Keratinocyte (primary cell): ENCODE measurements at regions not wholly inside any gene's neighbourhood (a gene's known extent, or its start where the extent isn't known, plus 50 kb on each side); places are given as distances from the start of the nearest gene placed in this dataset.

Experiments used
- DNase-seq: peaks from one replicate; pipeline ENCODE4 v3.0.0-alpha.2; 2011; ENCODE audit warnings: low read depth, missing footprints, low spot score
- FAIRE-seq: peaks from 2 replicates; lab custom pipeline; 2011; peaks lifted over from hg19 to GRCh38; lab: Jason Lieb, UNC
- H2AFZ ChIP-seq: 2 replicates; pipeline ENCODE4 v1.6.0; 2012; ENCODE audit warnings: low read length, control low read depth, inconsistent platforms; ENCODE audit not compliant: control insufficient read depth
- H3K27ac ChIP-seq: 2 replicates; pipeline ENCODE4 v1.5.1; 2011; ENCODE audit warnings: low read length; ENCODE audit not compliant: control insufficient read depth, insufficient read depth
- H3K27me3 ChIP-seq: 3 replicates; pipeline ENCODE4 v1.6.0; 2011; ENCODE audit warnings: low read length; ENCODE audit not compliant: control insufficient read depth, insufficient read depth; ENCODE audit errors: extremely low read depth
- H3K36me3 ChIP-seq, 2 experiments: 2 replicates in 1 of 2; 3 replicates in 1 of 2; pipeline ENCODE4 v1.5.1; 2011; ENCODE audit warnings: low read length in 2 of 2, mild to moderate bottlenecking in 1 of 2; ENCODE audit not compliant: control insufficient read depth in 2 of 2, insufficient read depth in 2 of 2; ENCODE audit errors: extremely low read depth in 1 of 2
- H3K4me1 ChIP-seq: 3 replicates; pipeline ENCODE4 v1.5.1; 2011; ENCODE audit warnings: low read length; ENCODE audit not compliant: control insufficient read depth, insufficient read depth; ENCODE audit errors: extremely low read depth
- H3K4me2 ChIP-seq: 3 replicates; pipeline ENCODE4 v1.6.0; 2011; ENCODE audit warnings: low read depth, low read length; ENCODE audit not compliant: control insufficient read depth, insufficient read depth; ENCODE audit errors: extremely low read depth
- H3K4me3 ChIP-seq, 3 experiments: fragments of 200-600 bp in 1 of 3; sonication (generic) in 1 of 3; 2 replicates in 2 of 3; 3 replicates in 1 of 3; pipeline ENCODE4 v1.5.1; 2011 to 2016; ENCODE audit warnings: low read length in 3 of 3, mild to moderate bottlenecking in 3 of 3, control low read depth in 2 of 3, inconsistent platforms in 1 of 3, low read depth in 1 of 3, mixed read lengths in 1 of 3, mixed run types in 1 of 3, moderate library complexity in 1 of 3; ENCODE audit not compliant: control insufficient read depth in 2 of 3, insufficient read depth in 2 of 3; ENCODE audit errors: extremely low read depth in 1 of 3
- H3K79me2 ChIP-seq: 2 replicates; pipeline ENCODE4 v1.6.0; 2012; ENCODE audit warnings: low read length; ENCODE audit not compliant: control insufficient read depth, insufficient read depth
- H3K9ac ChIP-seq: 3 replicates; pipeline ENCODE4 v1.6.0; 2011; ENCODE audit warnings: low read length; ENCODE audit not compliant: control insufficient read depth, insufficient read depth; ENCODE audit errors: extremely low read depth
- H3K9me1 ChIP-seq: 3 replicates; pipeline ENCODE4 v1.6.0; 2011; ENCODE audit warnings: low read length; ENCODE audit not compliant: control insufficient read depth, insufficient read depth; ENCODE audit errors: extremely low read depth
- H3K9me3 ChIP-seq: 2 replicates; pipeline ENCODE4 v1.5.1; 2012; ENCODE audit warnings: low read depth, low read length; ENCODE audit not compliant: control insufficient read depth
- H4K20me1 ChIP-seq: 3 replicates; pipeline ENCODE4 v1.6.0; 2011; ENCODE audit warnings: low read length; ENCODE audit not compliant: control insufficient read depth, insufficient read depth; ENCODE audit errors: extremely low read depth
- EZH2 ChIP-seq: IDR thresholded peaks from one replicate; pipeline ENCODE4 v1.6.1; 2012; ENCODE audit warnings: inconsistent platforms, mild to moderate bottlenecking, low read length, moderate library complexity
- dilution Hi-C: fragments of 300-500 bp; cut with MboI; formaldehyde crosslinking; loops from one replicate; pipeline ENCODE4 v1.7.0; 2020; ENCODE audit warnings: low sequenced_read_pairs; ENCODE audit not compliant: extremely low pct_ligation_motif_present
- TF ChIP-seq, protein P1 (sequence below), 3 experiments: IDR thresholded peaks in 1 of 3; conservative IDR thresholded peaks in 1 of 3; optimal IDR thresholded peaks in 1 of 3; 2 replicates in 2 of 3; 3 replicates in 1 of 3; pipeline versions ENCODE3 to v1.5.1; 2011; ENCODE audit warnings: low read length in 3 of 3, mild to moderate bottlenecking in 3 of 3, moderate library complexity in 2 of 3, control low read depth in 1 of 3, inconsistent platforms in 1 of 3; ENCODE audit not compliant: insufficient read depth in 2 of 3; ENCODE audit errors: extremely low read depth in 1 of 3

GRCh38 chr5:74342182-74342581 lies 298.3 kb downstream of the ENC1 start:
- Histone ChIP-seq H3K36me3 (no peaks in the 10 kb centered on the region), H3K4me1 (peaks cover 14% of the 10 kb centered on the region), H3K9me3 (no peaks in the 10 kb centered on the region), H3K27ac (no peak overlapping the region), H3K79me2 (no peaks in the 10 kb centered on the region), H4K20me1 (no peaks in the 10 kb centered on the region), H3K4me3 (no peak overlapping the region), H2AFZ (no peak overlapping the region), H3K27me3 (no peaks in the 10 kb centered on the region), H3K9ac (no peak overlapping the region), H3K9me1 (no peaks in the 10 kb centered on the region), H3K4me2 (no peak overlapping the region)
- DNase-seq (no peak), FAIRE-seq (no peak)
- TF ChIP-seq, protein P1, sequence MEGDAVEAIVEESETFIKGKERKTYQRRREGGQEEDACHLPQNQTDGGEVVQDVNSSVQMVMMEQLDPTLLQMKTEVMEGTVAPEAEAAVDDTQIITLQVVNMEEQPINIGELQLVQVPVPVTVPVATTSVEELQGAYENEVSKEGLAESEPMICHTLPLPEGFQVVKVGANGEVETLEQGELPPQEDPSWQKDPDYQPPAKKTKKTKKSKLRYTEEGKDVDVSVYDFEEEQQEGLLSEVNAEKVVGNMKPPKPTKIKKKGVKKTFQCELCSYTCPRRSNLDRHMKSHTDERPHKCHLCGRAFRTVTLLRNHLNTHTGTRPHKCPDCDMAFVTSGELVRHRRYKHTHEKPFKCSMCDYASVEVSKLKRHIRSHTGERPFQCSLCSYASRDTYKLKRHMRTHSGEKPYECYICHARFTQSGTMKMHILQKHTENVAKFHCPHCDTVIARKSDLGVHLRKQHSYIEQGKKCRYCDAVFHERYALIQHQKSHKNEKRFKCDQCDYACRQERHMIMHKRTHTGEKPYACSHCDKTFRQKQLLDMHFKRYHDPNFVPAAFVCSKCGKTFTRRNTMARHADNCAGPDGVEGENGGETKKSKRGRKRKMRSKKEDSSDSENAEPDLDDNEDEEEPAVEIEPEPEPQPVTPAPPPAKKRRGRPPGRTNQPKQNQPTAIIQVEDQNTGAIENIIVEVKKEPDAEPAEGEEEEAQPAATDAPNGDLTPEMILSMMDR (optimal IDR thresholded peaks at IDR 0.05 in 1 of 3, IDR thresholded peaks at IDR 0.05 in 1 of 3, conservative IDR thresholded peaks at IDR 0.05 in 1 of 3; ENCODE audit: extremely low read depth in 1 of 3, insufficient read depth in 2 of 3, low read length in 3 of 3) = no peak
- no peak for TF ChIP-seq EZH2
- dilution Hi-C loops = no loop called here

- H3K9me1 ChIP-seq = no peaks in the 10 kb centered on the region
- TF ChIP-seq, protein P1 (optimal IDR thresholded peaks at IDR 0.05 in 1 of 3, IDR thresholded peaks at IDR 0.05 in 1 of 3, conservative IDR thresholded peaks at IDR 0.05 in 1 of 3; ENCODE audit: extremely low read depth in 1 of 3, insufficient read depth in 2 of 3, low read length in 3 of 3) = no peak
- no peak for TF ChIP-seq EZH2
Measured at GRCh38 chr5:74341221-74341620, 299.3 kb downstream of the ENC1 start.

More at GRCh38 chr5:74341221-74341620, 299.3 kb downstream of the ENC1 start:
- no peaks in the 10 kb centered on the region for H4K20me1 ChIP-seq
- no peaks in the 10 kb centered on the region for H3K79me2 ChIP-seq
- H3K4me3 ChIP-seq = no peak overlapping the region
- no peak overlapping the region for H3K9ac ChIP-seq
- H3K36me3 ChIP-seq = no peaks in the 10 kb centered on the region
- dilution Hi-C loops = no loop called here
- DNase-seq = no peak
- no peak overlapping the region for H3K4me2 ChIP-seq
- H3K27me3 ChIP-seq = no peaks in the 10 kb centered on the region
- no peak overlapping the region for H2AFZ ChIP-seq
- H3K4me1 ChIP-seq = peaks cover 14% of the 10 kb centered on the region
- FAIRE-seq = no peak
- H3K27ac ChIP-seq = no peak overlapping the region
- no peaks in the 10 kb centered on the region for H3K9me3 ChIP-seq
